HL-60 (cell line): ENCODE measurements at regions not wholly inside any gene's neighbourhood (a gene's known extent, or its start where the extent isn't known, plus 50 kb on each side); places are given as distances from the start of the nearest gene placed in this dataset.

Source experiments
- CTCF ChIP-seq: IDR thresholded peaks from one replicate; pipeline ENCODE4 v1.5.1; 2011; ENCODE audit warnings: low read length, control low read depth, inconsistent platforms; ENCODE audit not compliant: insufficient read depth
- POLR2AphosphoS5 ChIP-seq: IDR thresholded peaks from 2 replicates; pipeline ENCODE4 v1.6.1; 2012; ENCODE audit warnings: low read depth

DNA sequence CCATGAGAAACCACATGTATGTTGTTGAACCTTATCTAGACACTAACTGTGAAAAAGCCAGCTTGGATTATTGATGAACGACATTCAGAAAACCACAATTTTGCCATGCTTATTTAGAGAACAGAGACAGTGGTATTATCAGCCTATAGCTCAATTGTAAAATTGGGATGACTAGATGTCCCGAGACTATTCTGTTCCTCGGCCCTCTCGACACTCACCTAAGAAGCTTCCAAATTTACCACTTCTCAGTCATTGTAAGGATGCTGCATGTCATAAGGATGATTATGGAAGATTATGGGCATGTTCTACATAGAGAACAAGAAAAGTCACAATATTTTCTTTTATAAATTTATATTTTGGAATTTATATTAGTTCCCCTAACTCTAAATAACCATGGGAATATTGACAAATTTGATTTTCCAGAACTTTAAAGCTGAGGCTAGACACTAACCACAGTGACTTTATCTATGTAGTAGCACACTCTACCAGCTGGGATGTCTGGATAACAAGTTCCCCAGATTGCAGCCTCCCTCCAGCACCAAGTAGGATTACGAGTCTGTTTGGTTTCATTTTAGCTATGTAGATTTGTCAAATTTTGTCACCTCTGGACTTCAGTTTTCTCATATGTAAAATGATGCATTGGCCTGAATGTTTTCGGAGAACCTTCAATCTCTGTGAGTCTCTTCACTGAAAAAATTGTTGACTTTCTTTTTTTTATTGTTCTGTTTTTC, 513.6 kb downstream of the IRS2 start:
- TF ChIP-seq POLR2AphosphoS5 (no peak), CTCF (no peak)
